Kidney capillary endothelial cell (primary cell): ENCODE measurements at regions not wholly inside any gene's neighbourhood (a gene's known extent, or its start where the extent isn't known, plus 50 kb on each side); places are given as distances from the start of the nearest gene placed in this dataset.

Experiments used
- DNase-seq: peaks from one replicate; pipeline ENCODE4 v3.0.0-alpha.2; 2018; ENCODE audit warnings: low spot score

GRCh38 chr7:32264702-32265284 is 194.6 kb upstream of the PDE1C start:
- no peak for DNase-seq

GRCh38 chr7:32263611-32264010 is 193.4 kb upstream of the PDE1C start:
- no peak for DNase-seq

DNA sequence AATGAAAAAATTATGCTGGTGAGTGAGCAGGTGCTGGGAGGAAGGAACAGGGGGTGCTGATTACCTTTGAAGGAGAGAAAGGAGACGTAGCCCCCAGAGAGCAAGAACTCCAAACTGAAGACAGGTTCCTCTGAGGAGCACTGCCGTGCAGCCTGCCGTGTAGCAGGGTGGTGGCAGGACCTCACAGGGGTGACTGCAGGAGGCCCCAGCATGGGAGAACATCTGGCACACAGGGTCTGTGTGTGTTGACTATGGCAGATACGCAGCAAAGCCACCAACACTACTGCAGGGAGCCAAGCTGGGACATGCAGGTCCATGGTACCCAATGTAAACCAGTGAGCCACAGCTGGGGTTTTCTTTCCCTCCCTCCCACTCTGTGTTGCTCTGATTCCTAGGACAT is 192.1 kb upstream of the PDE1C start:
- no peak for DNase-seq

GRCh38 chr7:32259931-32260596 is 189.9 kb upstream of the PDE1C start:
- DNase-seq: no peak

GRCh38 chr7:32258265-32258664 is 188.1 kb upstream of the PDE1C start:
- no peak for DNase-seq

- no peak for DNase-seq
Observed at GRCh38 chr7:32257621-32258020, 187.4 kb upstream of the PDE1C start.

GRCh38 chr7:32256811-32257210 is 186.6 kb upstream of the PDE1C start:
- no peak for DNase-seq

DNA sequence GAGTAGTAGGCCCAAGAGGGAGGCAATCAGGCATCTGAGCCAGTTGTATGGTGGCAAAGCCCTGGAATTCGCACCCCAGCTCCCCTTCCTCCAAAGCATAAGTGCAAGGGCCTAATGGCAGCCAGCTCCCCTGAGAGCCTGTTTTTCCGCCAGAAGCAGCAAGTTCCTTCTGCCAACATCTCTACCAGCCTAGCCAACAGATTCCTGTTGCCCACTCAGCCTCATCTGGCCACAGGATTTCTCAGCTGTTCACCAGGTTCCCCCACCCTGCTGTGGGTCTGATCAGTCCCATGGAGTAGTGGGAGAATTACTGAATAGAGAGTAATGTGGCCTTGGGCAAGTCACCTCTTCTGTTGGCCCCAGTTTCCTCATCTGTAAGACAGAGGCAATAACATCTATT is 186.2 kb upstream of the PDE1C start:
- DNase-seq: no peak

- DNase-seq: no peak
Observed at GRCh38 chr7:32255036-32255435, 184.8 kb upstream of the PDE1C start.

GRCh38 chr7:32253299-32253698 is 183.1 kb upstream of the PDE1C start:
- DNase-seq: no peak

GRCh38 chr7:32251659-32252058 is 181.5 kb upstream of the PDE1C start:
- no peak for DNase-seq

- no peak for DNase-seq
Observed at GRCh38 chr7:32250471-32251260, 180.5 kb upstream of the PDE1C start.

DNA sequence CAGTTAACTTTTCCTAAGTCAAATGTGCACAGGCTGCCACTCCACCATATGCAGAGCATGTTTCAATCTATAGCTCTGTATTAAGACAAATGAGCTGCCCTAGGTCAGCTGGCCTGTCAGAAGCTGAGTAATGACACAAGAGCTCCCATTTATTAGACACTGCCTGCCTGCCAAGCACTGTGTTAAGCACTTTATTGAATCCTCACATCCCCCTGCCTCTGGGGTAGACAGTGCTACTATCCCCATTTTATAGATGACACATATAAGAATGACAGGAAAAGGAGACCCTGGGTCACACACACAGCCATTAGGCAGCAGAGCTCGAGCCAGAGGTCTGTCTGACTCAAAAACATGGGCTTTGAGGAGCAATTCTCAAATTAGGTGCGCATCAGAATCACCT is 179.8 kb upstream of the PDE1C start:
- DNase-seq: no peak

GRCh38 chr7:32248522-32248921 is 178.3 kb upstream of the PDE1C start:
- no peak for DNase-seq

GRCh38 chr7:32244806-32245345 is 174.7 kb upstream of the PDE1C start:
- DNase-seq: no peak

- no peak for DNase-seq
Observed at GRCh38 chr7:32243687-32244290, 173.6 kb upstream of the PDE1C start.

DNA sequence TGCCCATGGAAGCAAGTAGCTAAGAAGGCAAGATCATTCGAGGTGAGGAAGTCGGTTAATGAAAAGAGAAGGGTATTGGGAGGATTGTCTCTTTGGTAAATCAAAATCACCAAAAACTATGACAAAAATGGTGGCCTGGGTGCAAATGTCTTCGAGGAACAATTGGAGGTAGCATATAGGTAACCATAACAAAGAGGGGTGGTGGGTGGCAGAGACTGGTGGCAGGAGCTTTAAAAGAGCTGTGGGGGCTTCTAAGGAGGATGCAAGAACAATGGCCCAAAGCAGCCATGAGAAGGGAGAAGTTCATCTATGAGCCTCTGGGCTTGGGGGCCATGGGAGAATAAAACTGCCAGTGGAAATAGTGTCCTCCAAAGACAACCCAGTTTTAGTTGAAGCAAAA is 172.2 kb upstream of the PDE1C start:
- no peak for DNase-seq

GRCh38 chr7:32241636-32242035 is 171.4 kb upstream of the PDE1C start:
- no peak for DNase-seq

DNA sequence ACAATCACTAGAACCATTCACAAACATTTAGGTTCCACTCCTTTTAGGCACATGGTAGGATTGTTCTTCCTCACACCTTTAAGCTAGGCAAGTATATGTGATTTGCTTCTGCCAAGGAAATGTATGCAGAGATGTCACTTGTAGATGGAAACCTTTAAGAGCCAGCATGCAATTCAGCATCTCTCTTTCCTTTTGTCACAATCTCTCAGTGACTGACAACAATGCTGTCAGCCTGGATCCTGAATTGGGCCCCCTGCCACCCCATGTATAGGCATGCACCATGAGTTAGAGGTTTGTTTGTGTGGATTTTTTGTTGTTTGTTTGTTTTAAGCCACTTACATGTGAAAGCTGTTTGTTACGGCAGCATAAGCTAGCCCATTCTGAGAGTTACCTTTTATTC is 169.6 kb upstream of the PDE1C start:
- DNase-seq: no peak

DNA sequence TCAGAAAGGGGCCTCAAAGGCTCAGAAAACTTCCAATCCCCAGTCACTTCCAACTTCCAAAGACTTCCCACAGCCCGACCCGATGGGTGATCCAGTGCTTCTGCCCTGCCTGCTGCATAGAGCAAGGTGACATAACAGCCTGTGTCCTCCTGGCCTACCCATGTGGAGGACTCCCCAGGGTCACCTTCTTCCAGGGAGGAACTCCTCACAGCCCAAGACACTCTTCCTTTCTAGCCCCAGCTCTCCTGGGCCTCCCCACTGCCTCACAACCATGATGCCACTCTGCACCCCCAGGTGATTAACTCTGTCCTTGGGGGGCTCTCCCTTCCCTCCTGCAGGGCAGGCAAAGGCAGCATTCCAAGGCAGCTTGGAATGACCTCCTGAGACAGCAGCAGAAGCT is 158.4 kb upstream of the PDE1C start:
- no peak for DNase-seq

DNA sequence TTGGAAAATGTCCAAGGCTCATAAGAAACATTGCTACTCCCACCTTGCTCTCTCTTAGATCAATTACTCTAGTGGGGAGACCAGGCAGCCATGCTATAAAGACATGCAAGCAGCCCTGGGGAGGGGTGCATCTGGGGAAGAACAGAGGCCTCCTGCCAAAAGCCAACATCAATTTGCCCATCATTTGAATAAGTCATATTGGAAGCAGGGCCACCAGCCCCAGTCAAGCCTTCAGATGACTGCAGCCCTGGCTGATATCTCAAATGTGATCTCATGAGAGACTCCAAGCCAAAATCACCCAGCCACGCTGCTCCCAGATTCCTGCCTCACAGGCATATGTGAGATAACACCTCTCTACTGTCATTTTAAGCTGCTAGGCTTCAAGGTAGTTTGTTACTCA is 157.5 kb upstream of the PDE1C start:
- DNase-seq: no peak

GRCh38 chr7:32224276-32224675 is 154.1 kb upstream of the PDE1C start:
- DNase-seq: no peak

GRCh38 chr7:32223721-32224120 is 153.5 kb upstream of the PDE1C start:
- no peak for DNase-seq
